H54 (cell line): ENCODE measurements at regions not wholly inside any gene's neighbourhood (a gene's known extent, or its start where the extent isn't known, plus 50 kb on each side); places are given as distances from the start of the nearest gene placed in this dataset.
"Not testable (repeated sequence)": the region's sequence is repeated elsewhere in the genome, so short reads cannot be mapped to it uniquely, and the experiment has no call there.

ENCODE experiments used
- DNase-seq: peaks from one replicate; pipeline ENCODE4 v3.0.0; 2011; ENCODE audit warnings: low spot score, mixed read lengths; ENCODE audit not compliant: insufficient read length
- FAIRE-seq: peaks from 3 replicates; lab custom pipeline; 2011; peaks lifted over from hg19 to GRCh38; lab: Jason Lieb, UNC
- POLR2A ChIP-seq: IDR thresholded peaks from 2 replicates; pipeline ENCODE4 v1.6.1; 2011; ENCODE audit warnings: low read depth, mild to moderate bottlenecking, low read length

DNA sequence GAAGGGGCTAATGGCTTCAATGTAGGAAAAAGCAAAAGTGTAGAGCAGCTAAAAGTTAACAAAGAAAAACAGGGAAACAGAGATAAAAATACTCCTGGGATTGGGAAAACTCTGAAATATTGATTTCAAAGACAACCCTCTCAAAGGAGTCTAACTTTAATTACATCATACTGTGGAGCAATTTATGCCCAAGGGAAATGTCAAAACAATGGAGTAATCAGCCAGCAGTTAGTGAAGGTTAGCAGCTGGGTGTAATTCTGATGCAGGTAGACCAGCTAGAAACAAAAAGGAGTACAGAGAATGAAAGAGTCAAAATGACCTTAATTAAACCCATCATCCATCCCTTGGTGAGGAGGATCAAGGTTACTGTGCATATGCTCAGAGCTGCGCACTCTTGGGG lies 169.0 kb downstream of the ADAM29 start:
- DNase-seq (no peak), FAIRE-seq (no peak)
- TF ChIP-seq POLR2A, result no peak

DNA sequence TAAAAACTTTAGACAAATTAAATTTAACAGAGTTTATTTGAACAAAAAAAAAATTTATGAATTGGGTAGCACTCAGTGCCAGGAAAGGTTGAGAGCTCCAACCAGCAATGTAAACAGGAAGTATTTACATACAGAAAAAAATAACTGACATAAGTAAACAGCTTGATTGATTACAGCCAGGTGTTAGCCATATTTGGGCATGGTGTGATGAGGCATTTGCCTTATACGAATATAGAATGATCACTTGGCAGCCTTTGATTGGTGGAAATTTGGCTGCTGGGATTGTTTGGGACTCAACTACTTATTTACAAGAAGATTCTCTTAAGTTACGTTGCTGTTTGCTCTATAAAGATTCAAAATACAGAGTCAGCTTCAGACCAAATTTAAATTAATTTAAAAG lies 172.0 kb downstream of the ADAM29 start:
- no peak for TF ChIP-seq POLR2A
- FAIRE-seq (no peak), DNase-seq (no peak)

DNA sequence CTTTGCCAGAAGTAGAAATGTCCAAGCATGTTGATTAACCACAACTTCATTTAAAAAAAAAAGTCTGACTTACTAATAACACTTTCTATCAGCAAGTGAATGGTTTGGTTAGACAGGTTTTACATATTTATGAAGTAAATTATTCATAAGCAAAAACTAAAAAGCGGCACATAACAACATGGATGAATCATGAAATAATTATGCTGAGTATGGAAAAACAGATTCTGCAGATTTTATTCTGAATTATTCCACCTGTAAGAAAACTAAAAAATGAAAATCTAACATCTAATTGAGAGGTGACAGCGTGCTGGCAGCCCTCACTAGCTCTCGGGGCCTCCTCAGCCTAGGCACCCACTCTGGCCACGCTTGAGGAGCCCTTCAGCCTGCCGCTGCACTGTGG lies 173.5 kb downstream of the ADAM29 start:
- TF ChIP-seq POLR2A, result no peak
- FAIRE-seq, result no peak
- no peak for DNase-seq

DNA sequence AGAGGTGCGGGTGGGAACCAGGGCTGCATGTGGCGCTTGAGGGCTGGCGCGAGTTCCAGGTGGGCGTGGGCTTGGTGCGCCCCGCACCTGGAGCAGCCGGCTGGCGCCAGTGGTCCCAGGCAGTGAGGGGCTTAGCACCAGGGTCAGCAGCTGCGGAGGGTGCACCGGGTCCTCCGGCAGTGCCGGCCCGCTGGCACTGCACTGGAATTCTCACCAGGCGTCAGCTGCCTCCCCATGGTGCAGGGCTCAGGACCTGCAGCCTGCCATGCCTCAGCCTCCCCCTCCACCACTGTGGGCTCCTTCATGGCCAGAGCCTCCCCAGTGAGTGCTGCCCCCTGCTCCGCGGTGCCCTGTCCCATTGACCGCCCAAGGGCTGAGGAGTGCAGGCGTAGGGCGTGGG lies 174.0 kb downstream of the ADAM29 start:
- no peak for TF ChIP-seq POLR2A
- no peak for FAIRE-seq
- no peak for DNase-seq

DNA sequence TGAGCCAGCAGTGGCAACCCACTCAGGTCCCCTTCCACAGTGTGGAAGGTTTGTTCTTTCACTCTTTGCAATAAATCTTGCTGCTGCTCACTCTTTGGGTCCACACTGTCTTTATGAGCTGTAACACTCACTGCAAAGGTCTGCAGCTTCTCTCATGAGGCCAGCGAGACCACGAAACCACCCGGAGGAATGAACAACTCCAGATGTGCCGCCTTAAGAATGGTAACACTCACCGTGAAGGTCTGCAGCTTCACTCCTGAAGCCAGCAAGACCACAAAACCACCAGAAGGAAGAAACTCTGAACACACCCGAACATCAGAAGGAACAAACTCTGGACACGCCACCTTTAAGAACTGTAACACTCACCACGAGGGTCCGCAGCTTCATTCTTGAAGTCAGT lies 174.9 kb downstream of the ADAM29 start:
- not testable (repeated sequence) for DNase-seq, FAIRE-seq

DNA sequence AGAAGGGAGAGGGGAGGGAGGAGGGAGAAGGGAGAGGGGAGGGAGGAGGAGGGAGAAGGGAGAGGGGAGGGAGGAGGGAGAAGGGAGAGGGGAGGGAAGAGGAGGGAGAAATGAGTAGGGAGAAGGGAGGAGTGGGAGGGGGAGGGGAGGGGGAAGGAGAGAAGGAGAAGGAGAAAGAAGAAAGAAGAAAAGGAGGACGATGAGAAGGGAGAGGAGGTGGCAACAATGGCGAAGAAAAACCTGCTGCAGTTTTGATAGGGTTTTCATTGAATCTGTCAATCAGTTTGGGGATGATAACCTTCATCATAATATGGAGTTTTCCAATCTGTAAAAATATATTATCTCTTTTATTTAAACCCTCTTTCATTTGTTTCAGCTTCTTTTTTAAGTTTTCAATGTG lies 185.2 kb downstream of the ADAM29 start:
- DNase-seq (no peak), FAIRE-seq (no peak)
- no peak for TF ChIP-seq POLR2A

DNA sequence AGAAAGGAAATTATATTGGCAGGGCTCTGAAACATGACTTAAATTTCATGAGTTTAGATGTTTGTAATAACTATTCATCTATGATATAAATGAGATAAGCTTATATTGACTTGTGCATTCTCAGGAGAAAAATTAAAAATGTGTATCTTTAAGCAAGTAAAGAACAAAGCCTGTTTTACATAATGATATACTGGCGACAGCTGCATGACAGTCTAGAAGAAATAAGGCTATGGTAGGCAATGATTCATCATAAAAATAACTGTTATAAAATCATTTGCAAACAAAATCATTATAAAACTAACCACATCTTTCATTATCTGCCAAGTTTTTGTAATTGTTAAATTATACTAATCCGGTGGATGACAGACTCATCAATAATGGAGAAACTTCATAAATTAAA lies 188.1 kb downstream of the ADAM29 start:
- no peak for FAIRE-seq
- no peak for DNase-seq
- no peak for TF ChIP-seq POLR2A

DNA sequence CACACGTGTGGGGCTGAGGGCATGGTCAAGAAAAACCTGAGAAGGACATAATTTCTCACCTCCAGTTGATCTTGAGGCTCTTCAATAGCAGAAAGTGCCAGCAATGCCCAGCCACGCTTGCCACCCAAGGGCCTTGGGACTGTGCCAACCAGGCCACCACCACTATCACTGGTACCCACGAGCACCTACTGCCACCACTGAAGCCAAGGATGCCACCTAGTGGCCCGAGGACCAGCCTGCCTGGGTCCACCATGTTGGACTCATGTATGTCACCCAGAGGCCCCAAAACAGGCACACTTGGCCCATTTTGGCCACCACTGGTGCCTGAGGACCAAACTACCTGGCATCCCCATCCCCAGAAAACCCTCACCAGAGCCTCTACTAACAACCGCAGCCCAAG lies 191.8 kb downstream of the ADAM29 start:
- FAIRE-seq (no peak), DNase-seq (no peak)
- TF ChIP-seq POLR2A, result no peak

DNA sequence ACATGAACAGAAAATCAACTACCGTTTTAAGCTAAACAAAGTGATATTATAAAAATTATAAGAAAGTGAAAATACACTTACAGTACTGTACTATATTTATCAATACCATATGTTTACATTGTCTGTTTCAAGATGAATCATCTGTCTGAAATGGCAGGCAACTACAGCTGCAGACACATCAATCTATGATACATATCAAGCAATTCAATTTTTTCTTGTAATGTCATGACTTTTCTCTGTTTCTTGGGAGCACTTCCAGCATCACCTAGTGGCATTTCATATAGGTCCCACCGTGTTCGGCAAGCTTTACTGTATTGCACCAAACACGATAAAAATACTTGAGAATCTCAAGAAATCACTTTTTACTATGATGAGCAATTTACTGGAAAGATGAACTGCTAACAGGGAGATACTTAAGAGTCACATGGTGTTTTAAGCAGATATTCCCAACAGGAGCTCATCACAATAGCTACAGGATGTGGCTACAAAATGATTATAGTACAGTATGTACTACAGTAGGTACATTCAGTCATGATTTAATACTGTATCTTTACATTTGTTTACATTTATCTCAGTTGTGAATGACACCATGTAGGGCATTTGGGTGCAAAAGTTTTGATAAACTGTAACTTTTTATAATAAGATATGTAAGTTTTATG lies 207.4 kb downstream of the ADAM29 start:
- no peak for DNase-seq
- no peak for TF ChIP-seq POLR2A
- no peak for FAIRE-seq

DNA sequence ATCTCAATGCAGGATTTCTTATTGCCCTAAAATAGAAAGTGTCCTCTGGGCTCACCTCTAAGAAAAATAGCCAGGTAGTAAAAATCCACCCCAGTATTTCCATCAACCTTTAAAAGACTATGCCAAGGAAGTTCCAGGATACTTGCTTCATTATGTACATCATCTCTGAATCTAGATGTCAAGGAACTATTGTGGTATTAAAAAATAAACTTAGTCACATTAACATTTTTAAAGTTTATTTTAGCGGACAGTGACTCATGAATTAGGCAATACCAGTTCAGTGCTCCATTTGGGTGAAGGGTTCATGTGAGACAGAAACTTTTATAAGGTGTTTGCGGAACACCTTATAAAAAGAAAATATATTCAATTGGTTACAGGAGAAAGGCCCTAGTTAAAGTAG lies 209.2 kb downstream of the ADAM29 start:
- DNase-seq (no peak), FAIRE-seq (no peak)
- no peak for TF ChIP-seq POLR2A

DNA sequence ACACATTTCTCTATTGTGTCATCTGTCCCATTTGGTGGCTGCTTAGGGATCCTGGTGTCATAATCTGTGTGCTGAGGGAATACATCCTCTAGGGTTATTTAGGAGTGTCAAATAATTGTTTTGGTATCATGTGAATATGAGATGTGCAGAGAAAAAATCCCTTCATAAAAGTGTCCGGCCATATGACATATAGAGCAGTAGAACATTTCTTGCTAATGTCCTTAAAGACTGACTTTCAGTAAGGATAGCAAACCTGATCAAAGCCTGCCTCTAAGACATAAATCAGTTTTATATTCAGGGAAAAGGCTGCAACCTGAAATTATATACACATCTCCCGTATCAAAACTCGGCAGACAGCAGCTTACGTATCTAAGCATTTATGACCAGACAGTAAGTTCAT lies 211.6 kb downstream of the ADAM29 start:
- no peak for FAIRE-seq
- no peak for DNase-seq
- no peak for TF ChIP-seq POLR2A

DNA sequence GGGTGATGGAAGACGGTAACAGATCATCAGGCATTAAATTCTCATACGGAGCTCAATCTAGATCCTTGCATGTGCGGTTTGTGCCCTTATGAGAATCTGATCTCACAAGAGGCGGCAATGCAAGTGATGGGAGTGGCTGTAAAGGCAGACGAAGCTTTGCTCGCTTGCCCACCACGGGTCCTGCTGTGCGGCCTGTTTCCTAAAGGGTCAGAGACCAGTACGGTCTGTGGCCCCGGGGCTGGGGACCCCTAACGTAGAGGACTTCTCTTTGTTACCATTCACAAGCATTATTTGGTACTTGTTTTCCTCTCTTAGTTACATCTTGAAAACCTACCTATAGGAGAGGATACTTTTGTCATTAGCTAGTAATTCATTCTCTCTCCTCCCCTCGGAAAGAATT lies 221.0 kb downstream of the ADAM29 start:
- FAIRE-seq (no peak), DNase-seq (no peak)
- no peak for TF ChIP-seq POLR2A

DNA sequence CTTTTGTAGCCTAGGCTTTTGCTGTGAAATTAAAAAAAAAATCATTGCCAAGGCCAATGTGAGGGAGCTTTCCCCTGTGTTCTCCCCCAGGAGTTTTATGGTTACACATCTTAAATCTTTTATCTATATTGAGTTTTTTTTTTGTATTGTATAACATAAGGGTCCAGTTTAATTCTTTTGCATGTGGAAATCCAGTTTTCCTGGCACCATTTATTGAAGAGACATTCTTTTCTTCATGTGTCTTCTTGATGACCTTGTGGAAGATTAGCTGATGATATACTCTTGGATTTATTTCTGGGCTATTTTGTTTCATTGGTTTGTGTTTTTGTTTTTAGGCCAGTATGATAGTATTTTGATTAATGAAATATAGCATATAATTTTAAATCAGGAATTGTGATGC lies 225.0 kb downstream of the ADAM29 start:
- no peak for FAIRE-seq
- no peak for DNase-seq
- TF ChIP-seq POLR2A, result no peak

DNA sequence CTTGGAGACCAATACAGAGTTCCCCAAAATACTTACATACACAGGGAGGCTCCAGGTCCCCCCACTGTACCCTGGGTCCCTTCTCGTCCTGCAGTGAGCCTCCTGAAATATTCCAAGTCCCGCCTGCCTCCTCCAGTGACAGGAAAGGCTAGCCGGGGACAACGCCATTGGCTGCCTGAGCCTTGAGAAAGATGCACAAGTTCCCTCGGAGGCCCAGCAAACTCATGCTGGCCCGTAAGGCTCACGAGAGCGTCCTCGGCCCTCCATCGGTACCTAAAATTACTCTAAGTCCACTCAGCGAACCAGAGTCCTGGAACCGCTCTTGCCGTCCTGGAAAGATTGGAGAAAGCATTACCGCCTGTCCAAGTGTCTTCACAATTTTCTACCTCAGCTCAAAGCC lies 228.6 kb downstream of the ADAM29 start:
- TF ChIP-seq POLR2A, result no peak

DNA sequence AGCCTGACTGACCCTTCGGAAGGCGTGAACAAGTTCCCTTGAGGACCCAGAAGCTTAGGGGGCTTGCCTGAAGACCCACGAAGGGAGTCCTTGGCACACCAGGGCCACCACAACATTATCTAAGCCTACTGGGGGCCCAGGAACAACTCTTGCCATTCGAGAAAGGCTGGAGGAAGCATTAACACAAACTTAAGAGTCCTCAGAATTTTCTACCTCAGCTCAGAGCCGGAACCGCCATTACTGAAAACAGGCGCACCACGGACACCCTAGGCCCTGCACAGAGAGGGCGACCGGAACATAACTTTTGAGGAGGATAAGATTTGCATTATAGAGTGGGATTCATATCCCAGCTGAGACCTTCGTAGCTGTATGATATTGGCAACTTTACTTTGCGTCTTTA lies 229.1 kb downstream of the ADAM29 start:
- TF ChIP-seq POLR2A, result no peak
- DNase-seq, result no peak
- FAIRE-seq, result no peak

More for the DNA sequence above, 228.6 kb downstream of the ADAM29 start:
- FAIRE-seq (no peak), DNase-seq (no peak)

DNA sequence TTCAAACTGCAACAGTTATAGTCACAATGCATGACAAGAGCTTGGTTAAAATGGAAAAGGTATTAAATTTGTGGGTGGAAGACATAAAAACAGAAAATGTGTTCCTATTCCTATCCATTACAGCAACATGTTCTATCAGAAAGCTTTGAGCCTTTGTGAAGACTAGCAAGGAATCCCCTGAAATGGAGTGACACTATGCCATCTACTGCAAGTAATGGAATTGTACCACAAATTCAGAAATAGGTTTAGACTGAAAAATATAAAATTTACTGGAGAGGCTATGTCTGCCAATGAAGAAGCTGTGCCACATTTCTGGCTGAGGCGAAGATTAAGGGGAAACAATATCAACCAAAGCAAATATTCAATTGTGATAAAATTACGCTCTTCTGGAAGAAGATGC lies 247.9 kb downstream of the ADAM29 start:
- no peak for TF ChIP-seq POLR2A
- DNase-seq (no peak), FAIRE-seq (no peak)
